Ramos (cell line): ENCODE measurements at regions not wholly inside any gene's neighbourhood (a gene's known extent, or its start where the extent isn't known, plus 50 kb on each side); places are given as distances from the start of the nearest gene placed in this dataset.
"Not testable (repeated sequence)": the region's sequence is repeated elsewhere in the genome, so short reads cannot be mapped to it uniquely, and the experiment has no call there.

Experiments
- in situ Hi-C: fragments of 300-500 bp; cut with MboI; formaldehyde crosslinking; loops from one replicate; pipeline ENCODE4 v1.14.3; 2022; ENCODE audit warnings: low sequenced_read_pairs; ENCODE audit not compliant: unreplicated experiment

DNA sequence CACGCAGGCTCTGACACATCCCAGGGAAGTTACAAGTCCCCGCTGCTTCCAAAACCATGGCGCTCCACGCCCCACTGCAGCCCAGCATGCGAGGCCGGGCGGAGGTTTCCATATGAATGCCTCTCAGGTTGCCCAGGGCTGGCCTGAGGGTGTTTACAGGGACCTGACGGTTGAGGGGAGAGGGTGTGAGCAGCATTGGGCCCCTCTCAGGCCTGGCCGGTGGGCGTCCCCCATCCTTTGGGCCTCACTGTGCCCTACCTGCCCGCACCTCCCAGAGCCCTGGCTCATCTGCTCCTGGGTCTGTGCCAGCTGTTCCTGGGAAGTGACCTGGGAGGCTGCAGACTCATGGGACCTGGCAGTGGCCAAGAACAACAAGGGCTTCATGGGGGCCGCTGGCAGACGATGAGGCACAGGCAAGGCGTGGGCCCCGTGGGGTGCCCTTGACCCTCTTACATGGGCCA is 173.5 kb downstream of the C16orf95 start:
- in situ Hi-C loops = no loop called here

GRCh38 chr16:87144232-87144631 is 173.0 kb downstream of the C16orf95 start:
- in situ Hi-C loops = no loop called here

- in situ Hi-C loops = no loop called here
These were observed 171.7 kb downstream of the C16orf95 start for GRCh38 chr16:87145181-87146176.

DNA sequence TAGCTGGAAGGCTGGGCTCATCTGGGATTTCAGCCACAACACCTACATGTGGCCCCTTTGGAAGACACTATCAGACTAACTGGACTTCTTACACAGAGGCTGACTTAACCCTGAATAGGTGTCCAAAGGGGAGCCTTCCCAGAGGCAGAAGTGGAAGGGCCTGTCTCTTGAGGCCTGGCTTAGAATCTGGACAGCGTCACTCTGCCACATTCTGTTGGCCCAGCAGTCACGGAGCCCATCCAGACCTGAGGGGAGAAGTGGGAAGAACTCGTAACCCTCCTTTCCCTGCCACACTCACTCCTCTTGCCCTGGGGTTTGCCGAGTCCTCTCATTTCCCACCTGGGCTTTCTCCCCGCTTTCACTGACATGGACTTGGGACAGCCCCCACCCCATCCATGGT is 170.5 kb downstream of the C16orf95 start:
- in situ Hi-C loops = no loop called here

DNA sequence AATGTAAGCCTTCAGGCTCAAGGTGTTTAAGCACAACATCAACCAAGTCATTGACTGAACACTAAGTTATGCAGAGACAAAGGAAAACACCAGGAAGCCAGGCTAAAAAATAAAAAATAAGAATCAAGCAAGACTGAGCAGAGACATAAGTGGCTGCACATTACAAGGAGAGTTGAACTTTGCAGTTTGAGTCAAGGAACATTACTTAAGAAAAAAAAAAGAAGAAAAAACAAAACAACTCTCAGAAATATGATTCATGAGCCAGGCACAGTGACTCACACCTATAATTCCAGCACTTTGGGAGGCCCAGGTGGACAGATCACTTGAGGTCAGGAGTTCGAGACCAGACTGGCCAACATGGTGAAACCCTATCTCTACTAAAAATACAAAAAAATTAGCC is 168.1 kb downstream of the C16orf95 start:
- in situ Hi-C loops = no loop called here

DNA sequence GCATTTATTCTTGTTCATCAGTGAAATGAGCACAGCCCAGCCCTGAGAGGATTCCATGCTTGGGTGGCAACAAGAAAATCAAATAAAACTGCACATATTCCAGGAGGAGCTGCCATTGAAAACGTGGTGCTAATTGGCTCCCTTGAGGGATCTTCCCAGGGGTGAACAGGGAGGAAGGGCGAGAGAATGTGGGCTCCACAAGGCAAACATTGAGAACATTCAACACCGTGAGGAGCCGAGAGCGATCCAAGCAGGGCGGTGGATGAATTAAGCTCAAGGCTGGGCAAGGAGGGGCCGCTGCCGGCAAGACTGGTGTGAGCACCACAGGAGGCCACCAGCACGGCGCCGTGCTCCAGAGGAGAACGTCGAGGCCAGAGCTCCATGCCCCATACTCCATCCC is 166.9 kb downstream of the C16orf95 start:
- in situ Hi-C loops = no loop called here

DNA sequence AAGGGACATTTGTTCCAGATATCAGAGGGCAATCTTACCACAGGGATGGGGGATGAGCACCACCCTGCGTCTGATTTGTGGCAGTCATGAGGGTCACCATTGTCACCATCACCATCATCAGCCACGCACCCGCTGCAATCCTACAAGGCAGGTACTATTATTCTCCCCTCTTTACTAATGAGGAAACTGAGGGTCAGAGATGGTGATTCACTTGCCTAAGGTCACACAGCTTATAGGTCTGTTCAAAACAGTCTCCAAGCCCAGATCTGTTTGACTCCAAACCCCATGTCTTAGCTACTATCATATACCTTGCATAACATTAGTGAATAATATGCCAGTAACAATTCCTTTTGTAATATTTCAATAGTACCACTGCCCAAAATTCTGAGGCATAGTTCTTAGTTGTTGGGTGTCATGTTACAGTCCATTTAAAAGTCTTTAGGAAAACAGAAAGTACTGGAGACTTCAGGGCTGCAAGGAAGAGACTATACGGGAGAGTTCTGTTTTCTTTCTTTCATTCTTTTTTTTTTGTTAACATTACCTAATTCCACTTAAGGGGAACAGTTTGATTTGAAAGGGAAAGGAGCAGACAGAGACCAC is 166.4 kb downstream of the C16orf95 start:
- in situ Hi-C loops = no loop called here

- in situ Hi-C loops = no loop called here
These were observed 164.9 kb downstream of the C16orf95 start for GRCh38 chr16:87152221-87152755.

- in situ Hi-C loops = no loop called here
These were observed 163.9 kb downstream of the C16orf95 start for GRCh38 chr16:87153326-87153725.

- in situ Hi-C loops = not testable (repeated sequence)
These were observed 161.9 kb downstream of the C16orf95 start for GRCh38 chr16:87155315-87155714.

- in situ Hi-C loops = no loop called here
These were observed 161.0 kb downstream of the C16orf95 start for GRCh38 chr16:87156195-87156594.

DNA sequence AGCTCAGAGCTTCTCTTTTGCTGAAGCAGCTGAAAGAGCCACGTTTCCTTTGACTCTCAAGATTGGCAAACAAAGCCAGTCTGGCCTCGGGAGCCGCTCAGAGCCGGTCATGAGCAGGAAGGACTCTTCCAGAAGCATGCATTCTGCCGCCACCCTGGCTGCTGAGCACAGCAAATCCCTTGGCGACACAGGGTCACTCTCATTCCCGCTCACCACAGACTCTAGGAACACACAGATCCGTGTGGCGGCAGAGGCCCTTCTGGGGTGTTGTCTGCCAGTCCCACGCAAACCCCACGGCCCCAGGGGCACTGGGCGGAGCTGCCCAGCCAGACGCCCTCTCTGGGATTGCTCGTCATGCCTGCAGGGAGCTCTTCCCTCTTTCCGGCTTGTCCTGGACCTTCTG is 157.0 kb downstream of the C16orf95 start:
- in situ Hi-C loops = no loop called here

- in situ Hi-C loops = no loop called here
These were observed 156.4 kb downstream of the C16orf95 start for GRCh38 chr16:87160701-87161337.

DNA sequence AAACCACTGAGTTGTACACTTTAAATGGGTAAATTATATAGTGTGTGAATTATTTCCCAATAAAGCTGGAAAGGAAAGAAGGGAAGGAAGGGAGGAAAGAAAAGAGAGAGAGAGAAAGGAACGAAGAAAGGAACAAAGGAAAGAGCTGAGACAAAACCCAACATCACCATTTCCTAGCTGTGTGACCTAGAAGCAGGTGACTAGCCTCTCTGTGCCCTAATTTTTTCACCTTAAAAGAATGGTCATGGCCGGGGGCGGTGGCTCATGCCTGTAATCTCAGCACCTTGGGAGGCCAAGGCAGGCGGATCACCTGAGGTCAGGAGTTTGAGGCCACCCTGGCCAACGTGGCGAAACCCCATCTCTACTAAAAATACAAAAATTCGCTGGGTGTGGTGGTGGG is 155.8 kb downstream of the C16orf95 start:
- in situ Hi-C loops = not testable (repeated sequence)

- in situ Hi-C loops = no loop called here
These were observed 155.1 kb downstream of the C16orf95 start for GRCh38 chr16:87161822-87162676.

- in situ Hi-C loops = not testable (repeated sequence)
These were observed 154.4 kb downstream of the C16orf95 start for GRCh38 chr16:87162799-87163198.

- in situ Hi-C loops = no loop called here
These were observed 153.6 kb downstream of the C16orf95 start for GRCh38 chr16:87163637-87164036.

GRCh38 chr16:87165151-87165550 is 152.0 kb downstream of the C16orf95 start:
- in situ Hi-C loops = no loop called here

DNA sequence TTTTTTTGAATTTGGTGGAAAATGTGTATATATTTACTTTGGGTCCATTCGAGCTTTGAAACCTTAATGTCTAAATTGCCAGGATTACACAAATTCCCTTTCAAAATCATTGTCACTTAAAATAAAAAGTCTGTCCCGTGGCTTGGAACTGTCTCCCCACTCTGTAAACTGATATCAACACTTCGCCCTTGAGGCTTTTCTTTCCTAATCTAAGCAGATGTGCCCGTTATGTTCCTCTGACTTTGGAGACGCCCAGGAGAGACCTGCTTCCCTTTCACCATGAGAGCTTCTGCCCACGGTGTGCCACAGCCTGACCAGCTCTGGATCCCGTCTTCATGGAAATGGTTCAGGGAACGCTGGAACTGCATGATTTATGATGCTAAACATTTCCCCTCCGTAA is 151.3 kb downstream of the C16orf95 start:
- in situ Hi-C loops = no loop called here

- in situ Hi-C loops = no loop called here
These were observed 150.9 kb downstream of the C16orf95 start for GRCh38 chr16:87166321-87166720.
